ENCODE measurements at regions not wholly inside any gene's neighbourhood (a gene's known extent, or its start where the extent isn't known, plus 50 kb on each side); places are given as distances from the start of the nearest gene placed in this dataset.

DNA sequence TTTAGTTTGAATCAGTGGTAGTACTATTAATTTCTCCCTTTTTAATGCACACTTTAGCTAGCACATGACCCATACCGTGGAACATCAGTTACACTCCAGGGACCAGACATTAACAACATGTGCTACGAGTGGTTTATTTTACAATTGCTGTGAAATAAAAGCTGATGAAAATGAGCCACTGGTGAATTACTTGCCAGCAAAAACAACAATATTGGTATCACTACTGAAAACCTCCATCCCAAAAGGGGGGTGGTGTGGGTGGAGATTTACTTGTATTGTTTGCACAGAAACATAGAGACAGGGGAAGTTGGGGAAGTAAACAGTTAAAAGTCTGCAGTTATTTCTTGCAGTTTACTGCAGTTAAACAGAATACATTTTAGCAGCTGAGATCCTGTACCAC lies 369.6 kb upstream of the GRAMD2B start:
- TF ChIP-seq, protein P1, sequence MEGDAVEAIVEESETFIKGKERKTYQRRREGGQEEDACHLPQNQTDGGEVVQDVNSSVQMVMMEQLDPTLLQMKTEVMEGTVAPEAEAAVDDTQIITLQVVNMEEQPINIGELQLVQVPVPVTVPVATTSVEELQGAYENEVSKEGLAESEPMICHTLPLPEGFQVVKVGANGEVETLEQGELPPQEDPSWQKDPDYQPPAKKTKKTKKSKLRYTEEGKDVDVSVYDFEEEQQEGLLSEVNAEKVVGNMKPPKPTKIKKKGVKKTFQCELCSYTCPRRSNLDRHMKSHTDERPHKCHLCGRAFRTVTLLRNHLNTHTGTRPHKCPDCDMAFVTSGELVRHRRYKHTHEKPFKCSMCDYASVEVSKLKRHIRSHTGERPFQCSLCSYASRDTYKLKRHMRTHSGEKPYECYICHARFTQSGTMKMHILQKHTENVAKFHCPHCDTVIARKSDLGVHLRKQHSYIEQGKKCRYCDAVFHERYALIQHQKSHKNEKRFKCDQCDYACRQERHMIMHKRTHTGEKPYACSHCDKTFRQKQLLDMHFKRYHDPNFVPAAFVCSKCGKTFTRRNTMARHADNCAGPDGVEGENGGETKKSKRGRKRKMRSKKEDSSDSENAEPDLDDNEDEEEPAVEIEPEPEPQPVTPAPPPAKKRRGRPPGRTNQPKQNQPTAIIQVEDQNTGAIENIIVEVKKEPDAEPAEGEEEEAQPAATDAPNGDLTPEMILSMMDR (IDR thresholded peaks at IDR 0.05): no peak
- TF ChIP-seq POLR2A (IDR thresholded peaks at IDR 0.05): no peak
